Activated CD8-positive, alpha-beta memory T cell treated with anti-CD3 and anti-CD28 coated beads, Interleukin-2, amount 50 U/mL, for 48 hours (primary cell): ENCODE measurements at regions not wholly inside any gene's neighbourhood (a gene's known extent, or its start where the extent isn't known, plus 50 kb on each side); places are given as distances from the start of the nearest gene placed in this dataset.

ENCODE experiments used
- DNase-seq: peaks from one replicate; pipeline ENCODE4 v3.0.0-alpha.2; 2020

DNA sequence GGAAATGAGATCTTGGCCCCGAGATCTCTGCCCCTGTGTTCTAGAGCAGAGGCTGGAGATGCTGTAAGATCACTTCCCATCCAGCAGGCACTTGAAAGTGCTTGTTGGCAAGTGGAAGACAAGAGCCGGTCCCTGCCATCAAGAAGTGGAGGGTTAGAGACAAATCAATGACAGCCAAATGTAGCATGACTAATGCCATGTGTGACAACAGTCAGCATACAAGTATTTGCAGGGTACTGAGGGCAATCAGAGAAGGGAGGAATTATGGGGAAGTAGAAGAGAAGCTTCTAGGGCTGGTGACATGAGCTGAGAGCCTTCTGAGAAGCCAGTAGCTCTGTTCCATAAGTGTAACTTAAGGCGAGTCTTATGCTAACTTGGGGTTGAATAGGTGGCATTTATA, 58.6 kb downstream of the TMEM17 start:
- no peak for DNase-seq

GRCh38 chr2:62446491-62446890, 59.5 kb downstream of the TMEM17 start:
- DNase-seq, result no peak

DNA sequence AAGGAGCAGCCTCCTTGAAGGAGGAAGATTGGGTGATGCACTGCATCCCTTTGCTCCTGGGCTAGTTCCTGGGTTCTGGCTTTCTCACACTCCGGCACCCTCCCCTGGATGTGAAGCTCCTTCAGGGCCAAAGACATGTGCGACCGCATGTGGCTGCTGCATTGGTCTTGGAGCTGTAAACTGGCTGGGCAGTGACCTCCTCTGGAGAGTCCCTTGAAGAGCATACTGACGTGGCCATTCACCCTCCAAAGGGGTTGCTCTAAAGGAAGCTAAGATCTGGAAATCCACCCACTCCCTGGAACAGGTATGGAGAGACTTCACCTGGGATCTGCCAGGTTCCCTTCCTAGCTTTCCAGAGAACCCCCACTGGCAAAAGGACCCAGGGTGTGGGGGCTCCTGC, 62.1 kb downstream of the TMEM17 start:
- no peak for DNase-seq

- DNase-seq, result no peak
Observed at GRCh38 chr2:62443471-62443870, 62.5 kb downstream of the TMEM17 start.

GRCh38 chr2:62441824-62442223, 64.2 kb downstream of the TMEM17 start:
- DNase-seq, result no peak

GRCh38 chr2:62441421-62441820, 64.6 kb downstream of the TMEM17 start:
- no peak for DNase-seq

DNA sequence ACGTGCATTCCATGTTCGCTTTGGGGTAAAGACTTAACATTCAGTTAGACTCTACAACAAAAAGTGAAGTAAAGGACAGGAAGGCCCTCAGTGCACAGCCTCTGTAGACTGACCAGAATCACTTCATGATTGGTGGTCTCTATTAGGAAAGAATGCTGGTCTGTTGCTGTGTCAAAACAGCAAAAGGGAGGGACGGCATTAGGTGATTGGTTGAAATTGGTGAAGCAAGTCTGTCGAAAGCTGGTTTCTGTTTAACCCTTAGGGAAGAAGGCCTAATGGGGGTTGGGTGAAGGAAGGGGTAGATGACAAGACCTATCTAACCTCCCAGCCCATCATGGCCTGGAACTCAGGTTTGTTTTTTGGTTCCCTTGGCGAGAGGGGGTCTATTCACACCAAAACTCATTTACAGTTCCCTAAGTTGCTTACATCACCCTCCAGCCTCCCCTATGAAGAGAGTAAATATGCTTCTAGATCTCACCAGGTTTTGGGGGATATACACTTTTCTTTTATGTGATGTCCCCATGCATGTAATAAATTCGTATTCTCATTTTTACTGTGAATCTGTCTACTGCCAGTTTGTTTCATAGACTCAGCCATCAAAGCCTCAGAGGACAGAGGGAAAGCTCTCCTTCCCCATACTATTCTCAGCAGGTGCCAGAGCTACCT, 65.6 kb downstream of the TMEM17 start:
- no peak for DNase-seq

DNA sequence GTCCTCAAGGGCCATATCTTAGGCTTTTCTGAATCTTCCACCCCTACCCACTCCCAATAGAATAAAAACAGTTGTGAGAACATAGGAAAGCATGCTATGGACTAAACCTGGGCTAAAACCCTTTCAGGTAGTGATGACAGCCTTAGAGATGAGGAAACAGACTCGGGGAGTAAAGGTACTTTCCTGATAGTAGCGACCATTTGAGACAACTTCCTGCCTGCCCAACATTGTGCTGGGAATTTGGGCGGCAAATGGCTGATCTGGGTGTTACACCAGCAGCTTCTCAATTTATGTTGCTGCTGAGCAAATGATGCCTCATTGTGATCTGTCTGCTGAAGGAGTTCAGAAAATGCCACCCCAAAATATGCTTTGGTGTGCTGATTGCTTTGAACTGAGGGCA, 66.6 kb downstream of the TMEM17 start:
- no peak for DNase-seq

GRCh38 chr2:62437785-62438184, 68.2 kb downstream of the TMEM17 start:
- DNase-seq, result no peak

GRCh38 chr2:62435720-62436119, 70.3 kb downstream of the TMEM17 start:
- no peak for DNase-seq

DNA sequence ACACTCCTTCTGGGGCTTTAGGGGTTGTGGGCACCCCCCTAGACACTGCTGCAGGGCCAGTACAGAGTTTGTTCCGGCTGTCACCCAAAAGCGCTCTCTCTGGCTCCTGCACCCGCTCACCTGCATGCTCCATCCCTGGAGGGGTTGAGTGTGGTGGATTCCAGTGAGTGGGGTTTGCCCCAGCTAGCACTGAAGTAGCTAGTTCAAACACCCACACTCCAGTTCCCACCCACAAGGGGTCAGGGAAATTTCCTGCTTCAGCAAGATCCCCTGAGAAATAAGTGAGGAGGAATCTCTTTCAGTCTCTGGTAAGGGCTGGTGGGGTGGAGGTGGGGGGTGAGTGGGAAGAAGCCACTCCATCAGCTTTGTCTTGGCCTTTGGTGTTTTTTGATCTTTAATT, 73.6 kb downstream of the TMEM17 start:
- DNase-seq, result no peak

- DNase-seq, result no peak
Observed at GRCh38 chr2:62431512-62431911, 74.5 kb downstream of the TMEM17 start.

DNA sequence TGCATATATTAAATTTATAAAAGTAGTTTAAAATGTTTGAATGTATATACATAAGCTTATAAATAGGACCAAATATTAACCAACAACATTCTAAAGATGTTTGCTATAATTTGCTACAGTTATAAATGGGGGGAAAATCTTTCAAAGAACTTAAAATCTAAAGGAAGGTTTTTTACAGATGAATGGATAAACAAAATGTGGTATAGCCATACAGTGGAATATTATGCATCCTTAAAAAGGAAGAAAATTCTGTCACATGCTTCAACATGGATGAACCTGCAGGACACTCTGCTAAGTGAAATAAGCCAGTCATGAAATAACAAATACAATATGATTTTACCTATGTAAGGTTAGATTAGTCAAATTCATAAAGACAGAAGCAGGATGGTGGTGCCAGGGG, 75.8 kb downstream of the TMEM17 start:
- DNase-seq, result no peak

- no peak for DNase-seq
Observed at GRCh38 chr2:62427146-62427545, 78.8 kb downstream of the TMEM17 start.

GRCh38 chr2:62426154-62426912, 79.7 kb downstream of the TMEM17 start:
- DNase-seq, result no peak

GRCh38 chr2:62425684-62426083, 80.3 kb downstream of the TMEM17 start:
- DNase-seq, result no peak

DNA sequence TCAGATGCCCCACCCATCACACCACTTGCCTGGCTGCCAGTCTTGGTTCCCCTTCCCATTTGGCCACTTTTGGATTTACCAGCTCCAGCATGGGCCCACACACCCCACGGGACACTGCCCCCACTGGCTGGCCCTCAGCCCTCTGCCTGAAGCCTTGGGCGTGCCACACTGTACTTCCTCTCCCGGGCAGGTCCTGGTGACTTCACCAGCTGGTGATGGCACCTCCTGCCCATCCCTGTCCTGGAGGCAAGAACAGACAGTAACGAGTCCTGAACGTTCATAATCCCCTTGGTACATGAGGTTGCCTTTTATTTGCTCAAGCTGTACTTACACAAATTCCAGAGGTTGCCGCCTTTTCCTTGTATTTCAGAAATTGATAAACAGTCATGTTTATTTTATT, 81.1 kb downstream of the TMEM17 start:
- no peak for DNase-seq

- DNase-seq, result no peak
Observed at GRCh38 chr2:62423883-62424458, 82.0 kb downstream of the TMEM17 start.

DNA sequence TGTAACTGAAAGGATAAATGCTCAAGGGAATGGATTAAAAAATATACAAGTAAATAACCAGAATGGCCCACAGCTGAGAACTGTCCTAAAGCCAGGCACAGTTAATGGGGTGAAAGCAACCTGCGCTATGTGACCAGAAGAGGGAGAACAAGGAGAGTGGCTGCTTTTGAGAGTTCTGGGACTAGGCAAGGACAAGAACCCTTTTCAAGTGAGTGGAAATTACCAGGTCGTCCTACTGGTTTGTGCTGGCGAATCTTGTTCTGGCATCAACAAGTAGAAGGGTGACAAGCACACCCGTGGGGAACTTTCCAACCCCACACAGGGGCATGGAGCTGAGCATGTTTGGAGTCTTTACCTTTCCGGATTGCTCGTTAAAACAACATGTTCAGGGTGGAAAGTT, 82.8 kb downstream of the TMEM17 start:
- DNase-seq, result no peak

DNA sequence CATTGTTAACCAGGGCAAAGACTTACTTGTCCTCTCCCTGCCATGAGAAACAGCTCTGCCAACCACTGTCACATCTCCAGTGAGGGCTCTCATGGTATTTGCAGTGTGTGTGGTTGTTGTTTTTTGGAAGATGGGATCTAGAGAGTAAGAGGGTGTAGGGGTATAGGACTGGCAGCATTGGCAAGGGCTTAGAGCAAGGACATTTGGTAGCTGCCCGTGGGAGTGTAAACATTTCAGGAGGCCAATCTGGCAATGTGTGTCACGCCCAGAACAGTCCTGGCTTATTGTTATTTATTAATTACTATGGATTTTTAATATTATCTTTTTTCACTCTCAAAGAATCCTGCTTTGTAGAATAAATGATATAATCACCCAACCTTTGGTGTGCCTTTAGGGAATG, 90.5 kb downstream of the TMEM17 start:
- no peak for DNase-seq

GRCh38 chr2:62415019-62415431, 91.0 kb downstream of the TMEM17 start:
- DNase-seq, result no peak

DNA sequence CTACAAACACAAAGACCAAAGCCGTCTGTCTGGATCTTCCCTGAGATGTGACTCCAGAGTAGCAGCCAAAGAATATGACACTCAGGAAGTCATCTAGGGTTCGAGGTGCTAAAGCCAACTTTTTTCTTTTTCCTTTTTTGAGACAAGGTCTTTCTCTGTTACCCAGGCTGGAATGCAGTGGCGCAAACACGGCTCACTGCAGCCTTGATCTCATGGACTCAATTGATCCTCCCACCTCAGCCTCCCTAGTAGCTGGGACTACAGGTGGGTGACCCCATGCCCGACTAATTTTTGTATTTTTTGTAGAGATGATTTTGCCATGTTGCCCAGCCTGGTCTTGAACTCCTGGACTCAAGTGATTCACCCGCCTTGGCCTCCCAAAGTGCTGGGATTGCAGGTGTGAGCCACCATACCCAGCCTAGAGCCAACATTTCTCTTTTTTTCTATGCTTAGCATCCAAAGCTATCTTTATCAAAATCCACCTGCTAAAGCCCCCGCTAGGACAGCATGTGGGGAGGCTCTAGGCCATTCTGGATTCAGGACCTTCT, 92.8 kb downstream of the TMEM17 start:
- no peak for DNase-seq

DNA sequence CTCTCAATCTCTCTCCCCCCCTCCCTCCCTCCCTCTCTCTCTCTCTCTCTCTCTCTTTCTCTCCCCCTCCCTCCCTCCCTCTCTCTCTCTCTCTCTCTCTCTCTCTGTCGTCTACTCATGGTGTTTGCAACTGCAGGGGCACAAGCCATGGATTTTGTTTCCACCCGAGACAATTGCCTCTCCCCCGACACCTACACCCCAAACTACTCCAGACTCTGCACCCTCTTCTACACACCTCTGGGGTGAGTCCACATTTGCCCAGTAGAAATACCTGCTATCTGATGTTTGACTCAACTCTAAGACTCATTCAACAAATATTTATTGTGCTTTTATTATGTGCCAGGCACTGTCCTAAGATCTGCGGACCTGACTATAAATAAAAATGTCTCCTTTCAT, 93.7 kb downstream of the TMEM17 start:
- DNase-seq, result no peak

- no peak for DNase-seq
Observed at GRCh38 chr2:62410926-62411456, 95.0 kb downstream of the TMEM17 start.
